Endothelial cell of umbilical vein (primary cell): ENCODE measurements at regions not wholly inside any gene's neighbourhood (a gene's known extent, or its start where the extent isn't known, plus 50 kb on each side); places are given as distances from the start of the nearest gene placed in this dataset.

Source experiments
- BruUV-seq: library from RNA; stranded (reverse); fragments of 400-500 nt; replicated peaks from 2 replicates; lab custom pipeline; 2021; lab: Mats Ljungman, UMichigan
- CTCF ChIA-PET: fragments of 300-600, 350-600 bp; sonication (Branson Sonifier 250); formaldehyde crosslinking; loops from one replicate; lab custom pipeline; 2021; ENCODE audit warnings: antibody characterized with exemption, inconsistent platforms; lab: Charles Lee
- POLR2A ChIA-PET: fragments of 300-600, 350-600 bp; sonication (Branson Sonifier 250); formaldehyde crosslinking; loops from one replicate; lab custom pipeline; 2021; ENCODE audit warnings: antibody characterized with exemption, inconsistent platforms; lab: Charles Lee
- DNase-seq: peaks from one replicate; pipeline ENCODE4 v3.0.0-alpha.2; 2011; ENCODE audit warnings: low read depth, low spot score
- FAIRE-seq: peaks from 2 replicates; lab custom pipeline; 2011; peaks lifted over from hg19 to GRCh38; lab: Jason Lieb, UNC
- H2AFZ ChIP-seq: 2 replicates; pipeline ENCODE4 v1.6.0; 2012; ENCODE audit warnings: low read depth, low read length, control low read depth, inconsistent platforms
- H3K27ac ChIP-seq: 2 replicates; pipeline ENCODE4 v1.5.1; 2011; ENCODE audit warnings: low read depth, mild to moderate bottlenecking, control low read depth, low read length, moderate library complexity; ENCODE audit not compliant: insufficient read depth
- H3K27me3 ChIP-seq, 2 experiments: 2 replicates each; pipeline versions ENCODE4 v1.6.0 to v1.6.1; 2011; ENCODE audit warnings: low read length in 2 of 2, mixed read lengths in 1 of 2; ENCODE audit not compliant: control insufficient read depth in 2 of 2, insufficient read depth in 2 of 2
- H3K36me3 ChIP-seq, 2 experiments: 2 replicates in 1 of 2; 3 replicates in 1 of 2; pipeline ENCODE4 v1.5.1; 2011; ENCODE audit warnings: low read length in 2 of 2, mild to moderate bottlenecking in 1 of 2, moderate library complexity in 1 of 2; ENCODE audit not compliant: control insufficient read depth in 2 of 2, insufficient read depth in 2 of 2; ENCODE audit errors: extremely low read depth in 1 of 2
- H3K4me1 ChIP-seq: 3 replicates; pipeline ENCODE4 v1.5.1; 2011; ENCODE audit warnings: mild to moderate bottlenecking, low read length; ENCODE audit not compliant: control insufficient read depth, insufficient read depth; ENCODE audit errors: extremely low read depth
- H3K4me2 ChIP-seq: 2 replicates; pipeline ENCODE4 v1.6.1; 2011; ENCODE audit warnings: low read length, control low read depth, mixed read lengths; ENCODE audit not compliant: insufficient read depth
- H3K4me3 ChIP-seq, 3 experiments: fragments of 200-600 bp in 1 of 3; sonication (generic), shearing (Covaris generic) in 1 of 3; replicated peaks in 1 of 3; 2 replicates each; pipeline ENCODE4 v1.5.1; 2011 to 2016; ENCODE audit warnings: control low read depth in 3 of 3, low read length in 3 of 3, mild to moderate bottlenecking in 2 of 3, inconsistent platforms in 1 of 3, low read depth in 1 of 3, moderate library complexity in 1 of 3; ENCODE audit not compliant: insufficient read depth in 1 of 3
- H3K79me2 ChIP-seq: 2 replicates; pipeline ENCODE4 v1.6.0; 2012; ENCODE audit warnings: low read length, inconsistent platforms; ENCODE audit not compliant: control insufficient read depth, insufficient read depth
- H3K9ac ChIP-seq: replicated peaks from 2 replicates; pipeline ENCODE3; 2011; ENCODE audit warnings: low read length, control low read depth; ENCODE audit not compliant: insufficient read depth; ENCODE audit errors: extremely low read depth
- H3K9me1 ChIP-seq: replicated peaks from 3 replicates; pipeline ENCODE4 v1.6.0; 2011; ENCODE audit warnings: mild to moderate bottlenecking, low read length; ENCODE audit not compliant: control insufficient read depth, insufficient read depth; ENCODE audit errors: extremely low read depth
- H3K9me3 ChIP-seq: replicated peaks from 2 replicates; pipeline ENCODE4 v1.5.1; 2012; ENCODE audit warnings: low read length, inconsistent platforms; ENCODE audit not compliant: control insufficient read depth, insufficient read depth
- H4K20me1 ChIP-seq: replicated peaks from 2 replicates; pipeline ENCODE3; 2011; ENCODE audit warnings: mild to moderate bottlenecking, low read length; ENCODE audit not compliant: control insufficient read depth, insufficient read depth; ENCODE audit errors: extremely low read depth
- EZH2 ChIP-seq: IDR thresholded peaks from 2 replicates; pipeline ENCODE4 v1.6.1; 2012; ENCODE audit warnings: borderline replicate concordance, low read depth, mild to moderate bottlenecking, moderate library complexity, low read length, inconsistent platforms; ENCODE audit not compliant: severe bottlenecking
- GATA2 ChIP-seq: IDR thresholded peaks from 2 replicates; pipeline ENCODE4 v1.7.0; 2011; ENCODE audit warnings: low read depth, mild to moderate bottlenecking, moderate library complexity, mixed read lengths, low read length; ENCODE audit not compliant: insufficient read length, insufficient read depth
- JUN ChIP-seq: IDR thresholded peaks from 2 replicates; pipeline ENCODE4 v1.6.1; 2011; ENCODE audit warnings: borderline replicate concordance, low read depth; ENCODE audit not compliant: insufficient read length, insufficient read depth
- POLR2A ChIP-seq: IDR thresholded peaks from 2 replicates; pipeline ENCODE4 v1.6.1; 2012; ENCODE audit warnings: low read depth, mild to moderate bottlenecking, control low read depth, low read length
- dilution Hi-C: fragments of 300-500 bp; cut with MboI; formaldehyde crosslinking; loops from one replicate; pipeline ENCODE4 v1.15.0; 2019; ENCODE audit warnings: low sequenced_read_pairs; ENCODE audit not compliant: extremely low pct_ligation_motif_present
- intact Hi-C: fragments of 100-400 bp; cut with micrococcal nuclease; formaldehyde crosslinking; loops from one replicate; pipeline ENCODE4 v1.10.0; 2022

GRCh38 chr22:48742556-48743343 lies 1084.9 kb downstream of the BRD1 start:
- H3K27ac ChIP-seq: no peak overlapping the region
- H3K36me3 ChIP-seq: no peaks in the 10 kb centered on the region
- H3K9ac ChIP-seq: no peak overlapping the region
- no peaks in the 10 kb centered on the region for H4K20me1 ChIP-seq
- H3K27me3 ChIP-seq: no peaks in the 10 kb centered on the region
- H3K4me3 ChIP-seq: no peak overlapping the region
- H3K4me2 ChIP-seq: no peak overlapping the region
- BruUV-seq: no TSS peak
- H3K9me1 ChIP-seq: no peaks in the 10 kb centered on the region
- peaks cover 19% of the 10 kb centered on the region for H3K9me3 ChIP-seq
- FAIRE-seq (no peak), DNase-seq (no peak)
- H3K4me1 ChIP-seq: no peaks in the 10 kb centered on the region
- no peak overlapping the region for H2AFZ ChIP-seq
- no peak for TF ChIP-seq POLR2A
- ChIA-PET CTCF (no interaction called here), POLR2A (no interaction called here)
- dilution Hi-C loops (no loop called here), intact Hi-C loops (loop anchor here (5.0 kb wide), 1 partner anchor 480 kb away; no protein-coding TSS in a partner anchor)
- H3K79me2 ChIP-seq: no peaks in the 10 kb centered on the region

GRCh38 chr22:48742191-48742555 lies 1085.5 kb downstream of the BRD1 start:
- CTCF ChIA-PET: no interaction called here
- dilution Hi-C loops: no loop called here

More at GRCh38 chr22:48742191-48742555, 1085.5 kb downstream of the BRD1 start:
- H3K4me1 ChIP-seq: no peaks in the 10 kb centered on the region
- no peak overlapping the region for H2AFZ ChIP-seq
- no peaks in the 10 kb centered on the region for H3K36me3 ChIP-seq
- POLR2A ChIA-PET: no interaction called here
- no peak for TF ChIP-seq EZH2
- no peak for TF ChIP-seq GATA2
- TF ChIP-seq JUN: no peak
- DNase-seq (no peak), FAIRE-seq (no peak)
- no peaks in the 10 kb centered on the region for H3K79me2 ChIP-seq
- no peak overlapping the region for H3K9ac ChIP-seq
- H3K9me1 ChIP-seq: no peaks in the 10 kb centered on the region
- no peak overlapping the region for H3K27ac ChIP-seq
- intact Hi-C loops: loop anchor here (5.0 kb wide), 1 partner anchor 480 kb away; no protein-coding TSS in a partner anchor
- peaks cover 19% of the 10 kb centered on the region for H3K9me3 ChIP-seq
- no peak overlapping the region for H3K4me2 ChIP-seq
- H3K4me3 ChIP-seq: no peak overlapping the region
- no TSS peak for BruUV-seq
- H4K20me1 ChIP-seq: no peaks in the 10 kb centered on the region
- H3K27me3 ChIP-seq: no peaks in the 10 kb centered on the region
